ENCODE measurements at regions not wholly inside any gene's neighbourhood (a gene's known extent, or its start where the extent isn't known, plus 50 kb on each side); places are given as distances from the start of the nearest gene placed in this dataset.

DNA sequence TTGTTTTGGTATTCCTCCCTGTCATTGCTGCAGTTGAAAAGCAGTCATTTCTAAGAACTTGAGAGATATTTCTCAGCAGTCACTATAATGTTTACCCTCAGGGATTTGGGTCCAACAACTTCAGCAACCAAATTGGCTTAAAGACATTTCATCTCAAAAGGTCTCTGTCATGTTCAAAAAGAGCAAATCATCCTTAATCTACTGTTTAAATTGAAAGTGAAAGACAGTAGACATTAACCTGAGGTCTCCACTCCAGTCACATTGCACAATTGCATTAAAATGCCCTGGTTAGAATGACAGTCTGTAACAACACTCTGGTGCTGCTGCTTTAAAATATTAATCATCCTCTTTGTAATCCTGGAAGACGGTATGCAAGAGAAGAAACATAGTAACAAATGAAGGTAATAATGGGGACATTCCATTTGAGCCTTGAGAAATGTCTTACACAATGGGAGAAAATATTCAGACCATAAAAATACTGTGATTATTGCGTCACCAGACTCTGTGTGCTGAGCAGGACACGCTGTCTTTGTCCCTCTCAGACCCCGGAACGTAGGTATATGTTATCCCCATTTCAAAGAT lies 90.2 kb upstream of the UNC5C start:
- Histone ChIP-seq H3K4me3 (ENCODE audit: low read depth, low read length) (no peak overlapping the region), H3K9me3 (ENCODE audit: severe bottlenecking) (no peaks in the 10 kb centered on the region), H3K36me3 (no peaks in the 10 kb centered on the region), H3K27ac (no peak overlapping the region), H3K27me3 (ENCODE audit: insufficient read depth, low read depth, severe bottlenecking) (no peaks in the 10 kb centered on the region)
- TF ChIP-seq, protein P1, sequence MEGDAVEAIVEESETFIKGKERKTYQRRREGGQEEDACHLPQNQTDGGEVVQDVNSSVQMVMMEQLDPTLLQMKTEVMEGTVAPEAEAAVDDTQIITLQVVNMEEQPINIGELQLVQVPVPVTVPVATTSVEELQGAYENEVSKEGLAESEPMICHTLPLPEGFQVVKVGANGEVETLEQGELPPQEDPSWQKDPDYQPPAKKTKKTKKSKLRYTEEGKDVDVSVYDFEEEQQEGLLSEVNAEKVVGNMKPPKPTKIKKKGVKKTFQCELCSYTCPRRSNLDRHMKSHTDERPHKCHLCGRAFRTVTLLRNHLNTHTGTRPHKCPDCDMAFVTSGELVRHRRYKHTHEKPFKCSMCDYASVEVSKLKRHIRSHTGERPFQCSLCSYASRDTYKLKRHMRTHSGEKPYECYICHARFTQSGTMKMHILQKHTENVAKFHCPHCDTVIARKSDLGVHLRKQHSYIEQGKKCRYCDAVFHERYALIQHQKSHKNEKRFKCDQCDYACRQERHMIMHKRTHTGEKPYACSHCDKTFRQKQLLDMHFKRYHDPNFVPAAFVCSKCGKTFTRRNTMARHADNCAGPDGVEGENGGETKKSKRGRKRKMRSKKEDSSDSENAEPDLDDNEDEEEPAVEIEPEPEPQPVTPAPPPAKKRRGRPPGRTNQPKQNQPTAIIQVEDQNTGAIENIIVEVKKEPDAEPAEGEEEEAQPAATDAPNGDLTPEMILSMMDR (IDR thresholded peaks at IDR 0.05; ENCODE audit: low read depth, low read length) = no peak
- no peak for DNase-seq

DNA sequence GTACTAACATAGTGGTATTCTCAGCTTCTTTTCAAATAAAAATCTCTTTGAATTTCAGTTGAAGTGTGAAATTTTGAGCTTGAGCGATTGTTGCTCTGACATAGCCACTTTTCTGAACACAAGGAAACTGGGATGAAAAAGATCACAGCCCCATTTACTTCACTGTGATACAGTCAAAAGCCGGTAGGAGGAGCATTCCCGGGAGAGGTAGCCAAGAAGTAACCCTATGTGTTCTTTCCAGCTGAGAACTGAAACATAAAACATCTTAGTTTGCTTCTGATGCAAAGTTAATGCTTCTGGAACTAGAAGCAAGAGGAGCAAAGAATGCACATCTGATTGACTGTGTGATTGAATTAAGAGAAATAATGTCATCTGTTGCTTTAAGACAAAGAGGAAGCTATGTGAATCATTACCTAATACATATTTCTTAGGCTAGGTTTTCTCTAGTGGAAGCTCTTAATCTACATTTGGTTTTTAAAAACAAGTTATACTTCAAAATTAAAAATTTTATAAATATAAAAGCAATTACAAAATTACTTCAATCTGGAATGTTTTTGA lies 88.3 kb upstream of the UNC5C start:
- no peak overlapping the region for H3K27ac ChIP-seq
- no peaks in the 10 kb centered on the region for H3K36me3 ChIP-seq
- DNase-seq = no peak
- H3K27me3 ChIP-seq (ENCODE audit: insufficient read depth, low read depth, severe bottlenecking) = no peaks in the 10 kb centered on the region
- TF ChIP-seq, protein P1 (IDR thresholded peaks at IDR 0.05; ENCODE audit: low read depth, low read length) = no peak
- H3K9me3 ChIP-seq (ENCODE audit: severe bottlenecking) = no peaks in the 10 kb centered on the region
- H3K4me3 ChIP-seq (ENCODE audit: low read depth, low read length) = no peak overlapping the region

DNA sequence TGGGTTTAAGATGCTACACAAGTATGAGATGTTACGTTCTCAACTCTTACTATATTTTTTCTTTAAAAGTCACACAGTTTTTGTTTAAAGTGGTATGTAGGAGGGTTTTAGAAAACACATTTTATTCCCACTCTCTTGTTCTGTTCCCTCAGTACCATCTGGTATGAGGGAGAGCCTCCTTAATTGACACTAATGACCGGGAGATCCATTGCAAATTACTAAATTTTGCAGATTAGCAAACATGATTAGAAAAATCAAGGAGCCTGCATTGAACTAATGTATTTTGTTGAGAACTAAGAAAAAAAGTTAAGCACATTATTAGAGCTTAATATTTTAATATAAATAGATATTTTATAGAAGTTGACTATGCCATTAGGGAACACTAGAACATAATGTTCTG lies 87.3 kb upstream of the UNC5C start:
- Histone ChIP-seq H3K9me3 (ENCODE audit: severe bottlenecking) (no peaks in the 10 kb centered on the region), H3K36me3 (no peaks in the 10 kb centered on the region), H3K27ac (no peak overlapping the region), H3K27me3 (ENCODE audit: insufficient read depth, low read depth, severe bottlenecking) (no peaks in the 10 kb centered on the region), H3K4me3 (ENCODE audit: low read depth, low read length) (no peak overlapping the region)
- DNase-seq = no peak
- TF ChIP-seq, protein P1 (IDR thresholded peaks at IDR 0.05; ENCODE audit: low read depth, low read length) = no peak

DNA sequence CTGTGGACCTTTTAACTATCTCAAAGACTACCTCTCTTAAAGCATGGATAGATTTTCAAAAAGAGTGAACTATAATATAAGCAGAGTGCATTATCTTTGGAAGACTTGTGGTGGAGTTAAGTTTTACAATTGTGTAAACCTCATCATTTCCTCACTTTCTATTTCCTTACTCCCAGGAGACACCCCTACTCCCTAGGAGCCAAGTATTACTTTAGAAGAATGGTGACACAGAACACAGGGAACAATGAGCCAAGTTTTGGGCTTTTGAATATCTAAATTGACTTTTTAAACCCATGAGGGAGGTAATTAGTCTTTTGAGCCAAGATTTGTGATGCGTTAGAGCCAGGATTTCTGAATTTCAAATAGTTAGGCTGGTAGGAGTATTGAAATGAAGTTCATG lies 78.9 kb upstream of the UNC5C start:
- DNase-seq = no peak
- H3K36me3 ChIP-seq = no peaks in the 10 kb centered on the region
- H3K9me3 ChIP-seq (ENCODE audit: severe bottlenecking) = no peaks in the 10 kb centered on the region
- H3K27me3 ChIP-seq (ENCODE audit: insufficient read depth, low read depth, severe bottlenecking) = no peaks in the 10 kb centered on the region
- no peak overlapping the region for H3K4me3 ChIP-seq (ENCODE audit: low read depth, low read length)
- H3K27ac ChIP-seq = no peak overlapping the region
- TF ChIP-seq, protein P1 (IDR thresholded peaks at IDR 0.05; ENCODE audit: low read depth, low read length) = no peak

DNA sequence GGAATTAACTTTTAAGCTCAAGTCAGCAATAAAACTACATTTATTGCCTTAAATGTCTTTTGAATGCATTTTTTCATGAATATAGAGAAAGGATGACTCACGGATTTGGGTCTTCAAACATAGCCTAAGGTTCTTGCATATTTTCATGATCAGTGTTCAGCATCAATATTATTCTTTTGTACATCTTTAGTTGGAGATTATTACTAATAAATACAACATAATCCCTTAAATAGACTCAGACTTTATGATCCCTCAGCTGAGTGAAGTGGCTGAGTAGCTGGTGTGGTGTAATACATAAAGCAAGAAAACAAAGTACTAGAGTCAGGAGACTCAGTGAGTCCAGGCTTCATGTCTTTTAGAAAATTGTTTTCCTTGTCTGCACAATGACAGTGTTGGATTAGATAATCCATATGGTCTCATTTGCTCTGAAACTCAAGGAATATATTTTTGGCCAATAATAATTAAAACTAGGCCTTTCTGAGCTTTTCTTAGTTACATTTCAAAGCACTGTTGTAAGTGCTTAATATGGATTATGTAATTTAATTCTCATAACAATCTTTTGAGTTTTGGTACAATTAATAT lies 78.3 kb upstream of the UNC5C start:
- no peak for DNase-seq
- Histone ChIP-seq H3K4me3 (ENCODE audit: low read depth, low read length) (no peak overlapping the region), H3K9me3 (ENCODE audit: severe bottlenecking) (no peaks in the 10 kb centered on the region), H3K27ac (no peak overlapping the region), H3K36me3 (no peaks in the 10 kb centered on the region), H3K27me3 (ENCODE audit: insufficient read depth, low read depth, severe bottlenecking) (no peaks in the 10 kb centered on the region)
- TF ChIP-seq, protein P1 (IDR thresholded peaks at IDR 0.05; ENCODE audit: low read depth, low read length) = no peak

All from WERI-Rb-1 (cell line).